ENCODE measurements at regions not wholly inside any gene's neighbourhood (a gene's known extent, or its start where the extent isn't known, plus 50 kb on each side); places are given as distances from the start of the nearest gene placed in this dataset.

DNA sequence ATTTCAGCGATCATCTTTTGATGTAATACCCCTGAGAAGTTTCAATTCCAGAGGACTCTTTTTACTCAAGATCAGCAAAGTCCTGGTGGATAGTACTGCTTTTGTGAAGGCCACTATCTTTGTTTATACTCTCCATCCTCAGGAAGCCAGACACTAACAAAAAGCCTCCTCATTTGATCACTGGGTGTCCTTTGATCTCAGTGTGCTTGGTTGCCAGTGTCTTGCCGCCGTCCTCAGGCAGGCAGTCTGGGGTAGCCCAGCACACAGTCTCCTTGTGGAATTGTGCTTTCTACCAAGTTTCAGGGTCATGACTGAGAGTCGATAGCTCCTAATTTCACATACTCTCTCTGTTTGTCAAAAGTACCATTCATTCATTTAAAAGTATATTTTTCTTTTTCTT lies 762.2 kb downstream of the EFNB2 start:
- Histone ChIP-seq H3K36me3 (replicated peaks in 1 of 2) (no peaks in the 10 kb centered on the region), H3K9me3 (replicated peaks in 1 of 3) (no peaks in the 10 kb centered on the region), H3K4me3 (no peak overlapping the region), H3K27me3 (no peaks in the 10 kb centered on the region), H3K4me1 (replicated peaks in 1 of 2) (no peaks in the 10 kb centered on the region), H3K27ac (no peak overlapping the region)
- TF ChIP-seq CTCF (IDR thresholded peaks at IDR 0.05) (no peak), POLR2A (IDR thresholded peaks at IDR 0.05) (no peak)
- 67 to 86% (median 71%) methylated on average over 4 of the region's 4 CpGs for WGBS, 4 donors
- intact Hi-C loops (cut with DNase I), result no loop called here
- no peak for DNase-seq

DNA sequence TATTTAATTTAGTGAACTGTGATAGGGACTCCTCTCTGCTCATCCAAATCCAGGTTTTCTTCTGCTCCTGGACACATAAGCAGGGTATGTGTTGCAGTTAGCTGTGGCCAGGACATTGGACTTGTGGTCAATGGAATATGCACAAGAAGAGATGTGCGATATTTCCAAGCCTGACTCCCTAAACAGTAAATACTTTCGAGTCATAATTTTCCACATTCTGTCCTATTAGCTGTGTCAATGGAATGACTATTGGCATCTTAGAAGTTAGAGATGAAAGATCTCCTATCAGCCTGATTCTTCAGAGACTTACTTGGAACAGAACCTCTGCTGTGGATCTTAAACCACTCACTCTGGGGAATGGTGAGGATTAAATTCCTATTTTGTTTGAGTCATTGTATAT lies 771.0 kb downstream of the EFNB2 start:
- Histone ChIP-seq H3K9me3 (replicated peaks in 1 of 3) (no peaks in the 10 kb centered on the region), H3K4me3 (no peak overlapping the region), H3K27me3 (no peaks in the 10 kb centered on the region), H3K27ac (no peak overlapping the region), H3K4me1 (replicated peaks in 1 of 2) (no peaks in the 10 kb centered on the region), H3K36me3 (replicated peaks in 1 of 2) (no peaks in the 10 kb centered on the region)
- intact Hi-C loops (cut with DNase I), result no loop called here
- no peak for DNase-seq
- WGBS, 4 donors, result 77 to 93% (median 81%) methylated on average over 2 of the region's 2 CpGs
- TF ChIP-seq CTCF (IDR thresholded peaks at IDR 0.05) (no peak), POLR2A (IDR thresholded peaks at IDR 0.05) (no peak)

- no peak for TF ChIP-seq CTCF (IDR thresholded peaks at IDR 0.05)
- no peak for TF ChIP-seq POLR2A (IDR thresholded peaks at IDR 0.05)
- WGBS, 4 donors, result 78 to 85% (median 84%) methylated on average over 2 of the region's 2 CpGs
- H3K4me1 ChIP-seq (replicated peaks in 1 of 2), result no peaks in the 10 kb centered on the region
- no peaks in the 10 kb centered on the region for H3K36me3 ChIP-seq (replicated peaks in 1 of 2)
- H3K4me3 ChIP-seq, result no peak overlapping the region
- no peak for DNase-seq
- H3K9me3 ChIP-seq (replicated peaks in 1 of 3), result no peaks in the 10 kb centered on the region
- no peak overlapping the region for H3K27ac ChIP-seq
- intact Hi-C loops (cut with DNase I), result no loop called here
- no peaks in the 10 kb centered on the region for H3K27me3 ChIP-seq
Observed at GRCh38 chr13:105763851-105764250, 771.6 kb downstream of the EFNB2 start.

- H3K4me3 ChIP-seq, result no peak overlapping the region
- no peaks in the 10 kb centered on the region for H3K36me3 ChIP-seq (replicated peaks in 1 of 2)
- intact Hi-C loops (cut with DNase I), result no loop called here
- H3K9me3 ChIP-seq (replicated peaks in 1 of 3), result no peaks in the 10 kb centered on the region
- no peak overlapping the region for H3K27ac ChIP-seq
- H3K4me1 ChIP-seq (replicated peaks in 1 of 2), result no peaks in the 10 kb centered on the region
- no peak for TF ChIP-seq POLR2A (IDR thresholded peaks at IDR 0.05)
- TF ChIP-seq CTCF (IDR thresholded peaks at IDR 0.05), result no peak
- 61 to 86% (median 79%) methylated on average over 2 to 4 of the region's 4 CpGs for WGBS, 4 donors
- H3K27me3 ChIP-seq, result no peaks in the 10 kb centered on the region
- no peak for DNase-seq
Observed at GRCh38 chr13:105762096-105762495, 773.4 kb downstream of the EFNB2 start.
